ENCODE measurements at regions not wholly inside any gene's neighbourhood (a gene's known extent, or its start where the extent isn't known, plus 50 kb on each side); places are given as distances from the start of the nearest gene placed in this dataset.
"Not testable (repeated sequence)": the region's sequence is repeated elsewhere in the genome, so short reads cannot be mapped to it uniquely, and the experiment has no call there.

GRCh38 chr1:24268555-24268954 lies 50.6 kb upstream of the GRHL3 start:
- not testable (repeated sequence) for DNase-seq (ENCODE audit: low spot score)

GRCh38 chr1:24266998-24267397 lies 52.2 kb upstream of the GRHL3 start:
- peak; percentile 66 for DNase-seq (ENCODE audit: low spot score)

GRCh38 chr1:24266398-24266941 lies 52.7 kb upstream of the GRHL3 start:
- DNase-seq (ENCODE audit: low spot score), result peak; percentile 90

GRCh38 chr1:24263746-24264145 lies 55.4 kb upstream of the GRHL3 start:
- no peak for DNase-seq (ENCODE audit: low spot score)

- no peak for DNase-seq (ENCODE audit: low spot score)
Measured at GRCh38 chr1:24263211-24263610, 55.9 kb upstream of the GRHL3 start.

GRCh38 chr1:24261977-24262376 lies 57.2 kb upstream of the GRHL3 start:
- DNase-seq (ENCODE audit: low spot score), result no peak

- no peak for DNase-seq (ENCODE audit: low spot score)
Measured at GRCh38 chr1:24258735-24259424, 60.3 kb upstream of the GRHL3 start.

GRCh38 chr1:24257373-24257772 lies 61.8 kb upstream of the GRHL3 start:
- no peak for DNase-seq (ENCODE audit: low spot score)

GRCh38 chr1:24256687-24257086 lies 62.5 kb upstream of the GRHL3 start:
- no peak for DNase-seq (ENCODE audit: low spot score)

GRCh38 chr1:24255226-24255625 lies 63.9 kb upstream of the GRHL3 start:
- DNase-seq (ENCODE audit: low spot score), result no peak

GRCh38 chr1:24254783-24255182 lies 64.4 kb upstream of the GRHL3 start:
- DNase-seq (ENCODE audit: low spot score), result no peak

GRCh38 chr1:24253571-24253970 lies 65.6 kb upstream of the GRHL3 start:
- no peak for DNase-seq (ENCODE audit: low spot score)

GRCh38 chr1:24252185-24252780 lies 65.2 kb upstream of the IFNLR1 start:
- peak; percentile 4 for DNase-seq (ENCODE audit: low spot score)

- DNase-seq (ENCODE audit: low spot score), result no peak
Measured at GRCh38 chr1:24251501-24251900, 64.4 kb upstream of the IFNLR1 start.

- DNase-seq (ENCODE audit: low spot score), result no peak
Measured at GRCh38 chr1:24250791-24251190, 63.7 kb upstream of the IFNLR1 start.

- no peak for DNase-seq (ENCODE audit: low spot score)
Measured at GRCh38 chr1:24250224-24250623, 63.1 kb upstream of the IFNLR1 start.

- DNase-seq (ENCODE audit: low spot score), result peak; percentile 35
Measured at GRCh38 chr1:24248859-24249258, 61.8 kb upstream of the IFNLR1 start.

GRCh38 chr1:24247337-24247736 lies 60.2 kb upstream of the IFNLR1 start:
- DNase-seq (ENCODE audit: low spot score), result not testable (repeated sequence)

GRCh38 chr1:24244519-24245268 lies 57.6 kb upstream of the IFNLR1 start:
- DNase-seq (ENCODE audit: low spot score), result no peak

- DNase-seq (ENCODE audit: low spot score), result no peak
Measured at GRCh38 chr1:24237750-24238395, 50.8 kb upstream of the IFNLR1 start.

- DNase-seq (ENCODE audit: low spot score), result peak; percentile 33
Measured at GRCh38 chr1:24236789-24237371, 49.8 kb upstream of the IFNLR1 start.

All from HT-29 (cell line).